Activated CD4-positive, alpha-beta T cell treated with anti-CD3 and anti-CD28 coated beads, Interleukin-2, amount 50 U/mL, for 16 hours (primary cell): ENCODE measurements at regions not wholly inside any gene's neighbourhood (a gene's known extent, or its start where the extent isn't known, plus 50 kb on each side); places are given as distances from the start of the nearest gene placed in this dataset.

ENCODE experiments used
- DNase-seq: peaks from one replicate; pipeline ENCODE4 v3.0.0-alpha.2; 2020

DNA sequence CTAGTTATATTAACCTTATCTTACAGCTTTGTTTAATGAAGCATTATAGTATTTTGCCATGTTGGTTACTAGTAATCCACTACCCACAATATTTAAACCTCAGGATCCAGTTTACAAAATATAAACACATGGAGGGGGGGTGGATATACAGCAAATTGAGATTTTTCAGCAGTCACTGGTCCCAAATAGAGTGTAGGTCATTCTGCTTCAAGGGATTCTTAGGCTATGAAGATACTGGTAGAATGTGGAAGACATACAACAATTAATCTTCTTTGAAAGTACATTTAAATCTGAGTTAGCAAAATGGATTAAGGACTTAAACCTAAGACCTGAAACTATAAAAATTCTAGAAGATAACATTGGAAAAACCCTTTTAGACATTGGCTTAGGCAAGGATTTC, 569.6 kb downstream of the ZNF674 start:
- DNase-seq = no peak

DNA sequence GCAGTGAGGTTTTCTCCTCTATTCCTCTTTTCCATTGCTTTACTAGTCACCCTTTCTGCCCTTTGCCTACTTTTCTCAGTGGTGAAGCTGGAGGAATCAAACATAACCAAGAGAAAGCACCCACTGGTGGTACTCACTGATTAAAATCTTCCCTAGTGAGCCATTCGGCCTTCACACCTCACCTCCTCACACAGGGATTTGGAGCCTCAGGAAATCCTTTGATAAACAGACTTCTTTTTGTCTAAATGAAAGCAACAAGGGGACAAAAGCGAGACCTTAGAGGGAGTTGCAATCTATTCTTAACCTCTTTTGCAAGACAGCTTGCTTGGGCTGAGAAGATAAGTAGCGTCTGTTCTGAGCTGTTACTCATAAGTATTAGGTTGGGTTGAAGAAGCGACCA, 572.6 kb downstream of the ZNF674 start:
- DNase-seq = no peak

DNA sequence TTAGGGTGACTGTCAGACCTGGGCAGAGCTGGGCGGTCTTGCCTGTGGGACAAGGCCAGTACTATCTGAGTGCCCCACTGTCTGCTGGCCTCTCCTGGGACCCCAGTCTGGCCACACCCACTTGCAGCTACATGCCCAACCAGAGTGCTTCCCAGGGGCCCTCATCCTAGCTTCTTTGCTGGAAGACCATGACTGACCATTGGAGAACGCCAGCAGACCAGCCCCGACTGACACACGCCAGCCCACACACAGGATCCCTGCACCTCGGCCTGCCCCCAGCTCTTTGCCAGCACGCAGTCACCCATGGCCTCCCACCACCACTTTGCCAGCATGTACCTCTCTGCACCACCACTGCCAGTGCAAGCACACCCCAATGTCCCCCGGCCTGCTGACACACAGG, 585.7 kb downstream of the ZNF674 start:
- no peak for DNase-seq

DNA sequence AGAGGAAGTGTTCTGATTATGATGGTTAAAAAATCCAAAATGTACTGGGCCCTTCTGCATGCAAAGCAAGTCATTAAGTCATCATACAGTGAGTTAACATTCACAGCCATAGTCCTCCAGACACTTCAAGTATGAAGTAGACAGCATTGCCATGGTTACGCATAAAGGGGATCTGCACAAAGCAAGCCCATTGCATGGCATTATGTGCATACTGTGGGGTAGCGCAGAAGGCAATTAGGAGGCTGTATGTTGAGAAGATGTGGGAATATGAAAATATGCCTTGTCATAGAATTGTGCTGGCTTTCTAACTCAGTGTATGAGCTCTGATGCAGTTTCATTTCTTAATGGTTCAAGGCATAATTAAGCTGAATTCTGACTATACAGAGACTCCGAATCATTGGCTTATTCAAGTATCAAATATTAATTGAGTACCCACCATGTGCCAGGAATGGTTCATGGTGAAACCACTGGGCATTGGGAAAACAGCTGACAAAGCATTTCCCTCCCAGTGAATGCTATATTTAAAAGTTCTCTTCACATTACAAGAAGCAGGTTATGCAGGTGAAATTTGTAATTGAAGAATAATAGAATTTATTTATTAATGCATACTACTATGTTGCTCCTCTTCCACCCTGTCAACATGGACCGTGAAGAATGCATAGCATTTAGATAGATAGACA, 588.9 kb downstream of the ZNF674 start:
- DNase-seq = no peak

DNA sequence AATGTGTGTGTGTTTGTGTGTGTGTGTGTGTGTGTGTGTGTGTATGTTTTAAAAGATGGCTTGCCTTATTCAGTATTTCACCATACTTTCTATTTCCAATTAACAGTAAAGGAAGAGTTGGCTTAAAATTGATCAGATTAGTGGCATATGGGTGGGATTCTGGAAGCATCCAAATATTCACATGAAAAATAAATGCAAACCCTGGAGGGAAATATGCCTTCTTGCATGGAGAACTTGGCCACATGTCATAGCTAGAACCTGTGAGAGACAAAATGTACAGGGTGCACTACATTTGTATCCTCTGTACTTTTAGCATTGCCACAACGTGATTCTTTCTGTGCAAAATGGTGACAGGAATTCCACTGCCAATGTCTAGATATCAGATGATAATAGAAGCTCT, 589.6 kb downstream of the ZNF674 start:
- DNase-seq = no peak

DNA sequence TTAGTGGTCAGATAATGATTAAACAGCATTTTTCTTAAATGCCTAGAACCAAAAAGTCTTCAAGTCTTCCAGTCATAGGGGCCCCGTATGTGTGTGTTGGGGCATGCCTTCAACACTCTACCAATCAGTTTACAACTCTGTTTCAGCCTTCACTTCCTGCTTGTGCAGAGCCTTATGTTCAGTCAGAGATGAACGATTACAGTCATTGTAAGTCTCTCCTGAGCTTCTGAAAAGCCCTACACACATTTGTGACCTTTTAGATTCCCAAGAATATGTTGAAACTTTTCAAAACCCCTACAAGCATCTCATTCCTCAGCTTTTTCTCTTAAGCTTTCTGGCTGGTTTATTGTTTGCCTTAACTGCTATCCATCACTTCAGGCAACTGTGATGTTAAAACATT, 591.2 kb downstream of the ZNF674 start:
- DNase-seq = no peak

DNA sequence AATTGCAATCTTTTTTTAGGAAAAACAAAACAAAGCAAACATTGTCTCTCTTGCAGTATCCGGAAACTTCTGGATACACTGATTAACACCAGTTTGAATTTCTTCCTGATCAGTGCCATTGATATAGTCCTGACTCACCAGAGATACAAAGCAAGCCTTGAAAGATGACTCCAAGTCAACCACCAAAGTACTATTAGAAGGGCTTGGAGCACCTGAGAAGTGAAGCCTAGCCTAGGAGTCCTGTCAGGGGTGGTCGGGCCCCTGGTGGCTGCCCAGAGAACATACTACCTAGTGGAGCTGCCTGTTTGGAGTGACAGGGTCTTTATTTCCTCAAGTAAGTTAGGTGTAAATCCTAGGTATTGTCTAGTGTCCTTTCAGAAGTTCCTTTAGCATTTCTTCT, 593.2 kb downstream of the ZNF674 start:
- no peak for DNase-seq

DNA sequence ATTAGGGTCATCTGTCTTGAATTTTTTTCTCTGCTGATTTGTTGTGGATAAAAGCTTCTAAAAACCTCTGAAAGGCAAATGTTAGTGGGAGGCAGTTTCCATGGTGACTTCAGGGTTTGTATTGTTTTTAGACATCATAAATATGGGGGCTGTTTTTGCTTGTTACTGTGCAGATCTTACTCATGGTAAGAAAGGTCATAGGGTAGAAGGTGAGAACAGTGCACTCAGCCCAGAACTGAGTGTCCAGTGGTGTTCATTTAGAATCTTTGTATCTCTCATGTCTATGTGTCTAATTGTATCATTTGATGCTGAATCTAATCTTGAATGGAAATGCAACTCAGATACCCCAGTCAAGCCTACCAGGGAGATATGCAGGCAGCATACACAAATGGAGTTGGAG, 609.8 kb downstream of the ZNF674 start:
- DNase-seq = no peak

DNA sequence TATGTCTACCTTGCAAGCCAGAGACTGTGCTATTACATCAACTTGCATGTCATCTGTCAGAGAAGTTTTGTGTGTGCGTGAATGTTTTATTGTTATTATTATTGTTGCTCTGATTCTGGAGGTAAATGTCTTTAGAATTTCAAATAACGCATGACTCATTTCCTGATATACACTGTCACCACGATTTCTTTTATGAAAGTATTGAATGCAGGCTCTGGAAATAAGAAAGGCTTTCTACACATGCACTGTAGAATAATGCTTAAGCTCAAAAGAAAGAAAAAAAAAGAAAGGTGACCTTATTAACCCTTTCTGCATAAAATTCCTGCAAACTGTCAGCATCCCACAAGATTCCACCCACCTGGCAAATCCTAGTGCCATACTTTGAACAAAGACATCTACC, 632.9 kb downstream of the ZNF674 start:
- DNase-seq = no peak

DNA sequence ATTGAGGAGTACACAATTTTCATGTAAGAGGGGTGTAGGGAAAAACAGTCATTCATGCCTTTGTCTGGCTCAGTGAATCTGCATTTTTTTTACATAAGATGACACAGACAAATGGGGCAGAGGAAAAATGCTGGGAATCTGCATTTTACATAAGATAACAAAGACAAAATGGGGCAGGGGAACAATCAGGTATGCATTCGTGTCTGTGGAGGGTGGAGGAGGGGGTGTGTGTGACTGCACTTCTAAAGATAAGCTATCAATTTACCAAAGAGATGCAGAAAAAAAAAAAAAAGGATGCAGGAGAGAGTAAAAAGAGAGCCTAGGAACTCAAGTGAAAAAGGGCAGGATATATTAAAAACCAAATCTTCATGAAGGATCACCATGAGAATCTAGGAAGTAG, 637.4 kb downstream of the ZNF674 start:
- no peak for DNase-seq

DNA sequence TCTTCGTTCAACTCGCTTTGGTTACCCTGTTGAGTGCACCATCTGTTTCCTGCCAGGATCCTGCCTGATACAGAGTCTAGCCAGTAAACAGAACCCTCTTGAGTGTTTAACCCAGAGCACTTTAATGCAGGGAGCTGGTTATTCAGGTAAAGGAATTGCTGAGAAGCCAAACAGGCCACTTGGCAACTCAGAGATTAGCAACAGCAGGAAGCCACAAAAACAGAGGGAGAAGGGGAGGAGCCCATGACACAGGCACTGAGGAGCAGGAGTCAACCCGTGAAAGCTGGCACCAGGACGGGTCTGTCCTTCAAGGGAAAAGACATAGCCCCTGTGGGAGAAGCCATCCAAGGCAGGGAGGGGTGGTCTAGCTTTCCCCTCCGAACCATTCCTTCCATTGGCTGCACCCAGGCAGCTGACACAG, 641.4 kb downstream of the ZNF674 start:
- no peak for DNase-seq

DNA sequence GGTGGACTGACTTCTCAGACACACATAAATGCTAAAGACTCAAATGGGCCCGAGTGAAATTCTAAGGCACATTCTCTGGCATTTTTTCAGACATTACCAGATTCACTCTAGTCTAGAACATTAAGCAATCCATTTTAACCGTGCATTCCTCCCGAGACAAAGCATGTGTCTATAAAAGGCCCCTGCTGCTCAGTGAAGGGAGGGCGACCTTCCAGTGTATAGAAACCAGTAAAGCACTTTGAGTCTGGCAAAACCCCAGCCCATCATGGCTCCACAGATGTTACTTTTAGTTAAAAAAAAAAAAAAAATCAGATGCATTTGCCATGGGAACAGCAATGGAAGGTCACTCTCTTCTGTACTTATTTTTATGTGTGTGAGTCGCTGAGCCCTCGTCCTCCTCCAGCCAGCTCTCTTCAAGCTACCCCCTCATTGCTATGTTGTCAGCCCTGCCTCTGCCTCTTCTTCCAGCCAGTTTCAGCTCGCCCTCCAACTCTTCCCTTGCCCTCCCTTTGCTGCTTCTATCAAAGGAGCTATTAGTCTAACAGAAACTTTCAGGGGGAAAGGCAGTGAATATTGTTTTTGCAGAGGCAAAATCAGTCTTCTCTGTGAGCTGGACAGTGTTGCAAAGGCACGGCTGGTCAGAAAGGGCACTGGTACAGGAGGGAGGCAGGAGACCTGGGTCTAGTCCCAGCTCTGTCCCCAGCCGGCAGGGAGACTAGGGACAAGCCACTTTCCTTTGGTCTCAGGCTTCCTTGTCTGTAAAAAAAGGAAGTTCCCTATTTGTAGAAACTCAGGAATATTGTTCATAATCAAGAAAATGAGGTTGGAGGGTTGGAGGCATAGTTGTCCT, 644.2 kb downstream of the ZNF674 start:
- no peak for DNase-seq

DNA sequence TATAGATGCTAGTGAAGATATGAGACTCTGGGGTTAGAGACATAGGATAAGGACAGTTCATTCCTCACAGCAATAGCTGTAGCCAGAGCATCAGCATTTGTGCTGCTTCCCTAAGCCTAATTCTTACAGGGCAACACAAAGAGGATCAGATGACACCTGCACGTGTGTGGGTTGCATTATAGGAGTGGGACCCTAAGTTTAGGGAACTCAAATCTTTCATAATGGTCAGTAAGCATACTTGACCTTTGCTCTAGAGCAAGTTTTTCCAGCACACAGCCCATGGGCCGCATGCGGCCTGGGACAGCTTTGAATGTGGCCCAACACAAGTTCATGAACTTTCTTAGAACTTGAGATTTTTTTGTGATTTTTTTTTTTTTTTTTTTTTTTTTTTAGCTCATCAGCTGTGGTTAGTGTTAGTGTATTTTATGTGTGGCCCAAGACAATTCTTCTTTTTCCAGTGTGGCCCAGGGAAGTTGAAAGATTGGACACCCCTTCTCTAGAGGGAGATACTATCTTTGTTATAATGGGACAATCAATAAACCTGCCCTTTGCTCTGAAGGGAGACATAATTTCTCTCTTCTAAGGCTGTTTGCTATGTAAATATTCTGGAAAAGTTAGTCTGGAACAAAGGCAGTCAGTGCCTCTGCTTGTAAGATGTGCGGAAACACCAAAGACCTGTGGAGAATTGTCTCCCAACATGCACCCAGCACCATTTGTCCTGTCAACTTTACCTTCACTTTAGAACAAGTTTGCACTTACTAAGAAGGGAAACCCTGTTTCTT, 650.2 kb downstream of the ZNF674 start:
- DNase-seq = no peak

DNA sequence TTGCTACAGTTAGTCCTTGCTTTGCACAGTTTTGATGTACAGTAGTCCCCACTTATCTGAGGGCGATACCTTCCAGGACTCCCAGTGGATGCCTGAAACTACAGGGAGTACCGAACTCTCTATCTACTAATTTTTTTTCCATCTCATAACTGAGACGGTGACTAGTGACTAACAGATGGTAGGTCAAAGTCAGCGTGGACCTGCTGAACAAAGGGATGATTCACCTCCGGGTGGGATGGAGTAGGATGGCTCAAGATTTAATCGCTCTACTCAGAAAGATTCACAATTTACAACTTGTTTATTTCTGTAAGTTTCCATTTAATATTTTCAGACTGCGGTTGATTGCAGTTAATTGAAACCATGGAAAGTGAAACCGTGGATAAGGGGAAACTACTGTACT, 655.8 kb downstream of the ZNF674 start:
- no peak for DNase-seq

DNA sequence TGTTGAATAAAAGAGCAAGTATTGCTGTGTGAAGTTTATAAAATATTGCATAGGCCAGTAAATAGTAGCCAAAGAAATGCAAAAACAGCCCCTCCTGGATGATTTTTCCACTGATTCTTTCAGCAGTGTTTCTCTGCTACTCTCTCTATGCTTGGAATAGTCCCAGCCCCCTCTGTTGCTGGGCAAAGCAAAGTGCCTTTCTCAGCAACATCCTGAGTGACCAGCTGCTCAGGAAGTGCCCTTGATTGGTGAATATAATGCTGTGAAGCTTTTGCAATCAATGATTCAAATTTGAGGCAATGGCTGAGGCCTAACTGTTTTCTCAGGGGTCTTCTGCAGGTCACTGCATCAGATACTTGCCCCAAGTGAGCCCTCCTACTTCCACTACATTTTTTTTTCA, 656.7 kb downstream of the ZNF674 start:
- DNase-seq = no peak

DNA sequence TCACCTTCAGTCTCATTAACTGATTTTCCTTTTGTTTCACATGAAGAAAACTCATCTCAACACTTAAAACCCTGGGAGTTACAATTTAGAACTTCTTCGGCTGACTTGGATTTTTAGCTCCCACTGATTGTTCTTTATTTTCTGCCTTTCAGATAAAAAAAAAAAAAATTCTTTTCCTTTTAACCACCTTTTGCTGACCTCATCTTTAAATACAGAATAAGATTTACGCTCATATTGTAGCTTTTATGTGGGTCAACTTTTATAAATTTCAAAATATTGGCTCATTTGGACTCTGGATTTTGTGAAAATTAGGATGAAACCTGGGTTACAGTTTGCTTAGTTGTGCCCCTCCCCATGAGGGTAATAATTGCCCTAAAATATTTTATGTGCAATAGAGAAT, 659.3 kb downstream of the ZNF674 start:
- no peak for DNase-seq

DNA sequence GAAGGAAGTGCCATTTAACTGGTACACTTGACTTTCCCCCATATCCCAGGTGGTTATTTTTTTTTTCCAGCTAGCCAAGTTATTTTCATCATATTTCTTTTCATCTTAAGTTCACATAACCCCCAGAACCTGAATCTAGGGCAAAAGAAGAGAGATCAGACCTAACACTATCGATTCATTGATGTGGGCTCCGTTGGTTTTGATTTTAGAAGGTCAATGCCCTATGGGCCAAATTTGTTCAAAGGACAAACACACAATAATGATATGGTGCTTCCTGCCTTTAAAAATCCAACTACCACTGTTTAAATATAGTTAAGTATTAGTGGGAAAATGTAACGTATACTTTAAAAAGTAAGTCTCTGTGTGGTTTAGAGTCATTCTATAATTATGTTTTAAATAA, 665.7 kb downstream of the ZNF674 start:
- no peak for DNase-seq

DNA sequence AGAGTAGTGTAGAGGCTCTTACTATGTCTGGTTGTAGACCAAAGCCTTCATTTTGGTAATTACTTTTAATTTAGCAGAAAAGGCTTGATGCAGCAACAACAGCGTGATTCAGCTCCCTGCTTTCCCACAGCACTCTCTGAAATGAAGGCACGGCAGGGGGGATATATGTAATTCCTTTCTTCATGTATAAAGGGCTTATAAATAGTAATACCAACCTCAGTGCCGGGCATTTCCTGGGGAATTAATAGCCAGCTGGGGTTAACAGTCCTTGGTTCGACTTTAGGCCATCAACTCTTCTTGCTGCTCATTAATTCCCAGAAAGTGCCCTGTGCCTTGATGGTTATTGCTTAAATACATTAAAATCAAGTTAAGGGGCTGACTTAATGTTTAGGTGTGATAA, 669.0 kb downstream of the ZNF674 start:
- DNase-seq = no peak

DNA sequence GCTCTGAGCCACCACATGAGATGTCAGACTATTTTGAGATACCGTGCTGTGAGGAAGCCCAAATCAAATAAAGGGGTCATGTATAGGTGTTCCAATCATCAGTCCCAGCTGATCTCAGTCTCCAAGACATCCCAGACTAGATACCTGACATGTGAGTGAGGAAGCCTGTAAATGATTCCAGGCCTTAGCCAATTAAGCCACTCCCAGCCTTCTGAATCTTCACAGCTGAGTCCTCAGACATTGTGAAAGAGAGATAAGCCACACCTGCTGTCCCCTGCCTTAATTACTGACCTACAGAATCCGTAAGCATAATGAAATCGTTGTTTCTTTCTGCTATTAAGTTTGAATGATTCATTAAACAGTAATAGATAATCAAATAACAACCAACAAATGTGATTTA, 671.4 kb downstream of the ZNF674 start:
- no peak for DNase-seq

DNA sequence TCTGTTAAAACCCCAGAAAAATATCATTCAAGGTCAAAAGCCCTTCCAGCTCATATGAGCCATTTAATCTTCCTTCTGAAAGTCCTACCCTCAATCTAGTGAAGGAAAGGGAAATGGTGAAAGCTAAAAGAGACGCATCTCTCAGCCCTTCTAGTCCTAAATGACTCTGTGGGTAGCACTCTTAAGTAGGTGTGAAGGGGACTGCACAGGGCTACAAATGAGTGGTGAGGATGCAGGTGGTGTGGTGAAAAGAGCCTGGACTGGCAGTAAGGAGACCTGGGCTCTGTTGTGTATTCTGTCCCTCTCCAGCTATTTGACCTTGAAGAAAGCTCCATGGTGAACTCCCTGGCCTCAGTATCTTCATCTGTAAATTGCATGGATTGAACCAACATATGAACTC, 671.8 kb upstream of the DIPK2B start:
- DNase-seq = peak; percentile 46

DNA sequence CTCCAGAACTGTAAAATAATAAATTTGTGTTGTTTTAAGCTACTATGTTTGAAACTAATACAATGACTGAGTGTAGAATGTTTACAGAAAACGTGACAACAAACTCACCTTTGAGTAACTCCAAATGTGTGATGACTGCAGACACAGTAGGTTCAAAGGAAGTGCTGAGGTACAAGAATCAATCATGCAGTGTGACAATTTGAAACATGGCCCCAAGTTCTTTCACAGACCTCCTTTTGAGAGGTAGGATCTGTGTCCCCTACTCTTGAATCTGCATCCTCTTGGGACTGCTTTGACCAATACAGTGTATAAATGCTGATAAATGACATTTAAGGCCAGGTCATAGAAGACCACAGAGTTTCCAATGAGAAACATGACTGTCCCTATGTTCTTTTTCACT, 667.7 kb upstream of the DIPK2B start:
- DNase-seq = peak; percentile 23

DNA sequence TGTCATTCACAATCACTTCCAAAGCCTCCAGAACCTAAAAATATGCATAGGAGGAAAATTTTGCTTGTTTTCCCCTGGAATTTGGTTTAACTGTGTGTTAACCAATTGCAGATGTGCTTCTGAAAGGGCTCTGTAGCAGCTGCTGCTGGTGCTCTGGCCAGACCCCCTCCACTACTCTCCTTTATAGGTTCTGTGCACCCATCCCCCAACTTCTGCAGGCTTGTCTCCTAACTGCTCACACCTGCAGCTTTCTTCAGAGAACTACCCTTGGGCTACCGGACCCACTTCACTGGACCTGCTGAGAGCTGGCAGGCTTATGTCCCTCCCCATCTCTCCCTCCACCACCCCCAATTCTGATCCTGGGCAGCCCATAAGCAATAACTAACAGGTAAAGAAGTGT, 662.1 kb upstream of the DIPK2B start:
- DNase-seq = no peak

DNA sequence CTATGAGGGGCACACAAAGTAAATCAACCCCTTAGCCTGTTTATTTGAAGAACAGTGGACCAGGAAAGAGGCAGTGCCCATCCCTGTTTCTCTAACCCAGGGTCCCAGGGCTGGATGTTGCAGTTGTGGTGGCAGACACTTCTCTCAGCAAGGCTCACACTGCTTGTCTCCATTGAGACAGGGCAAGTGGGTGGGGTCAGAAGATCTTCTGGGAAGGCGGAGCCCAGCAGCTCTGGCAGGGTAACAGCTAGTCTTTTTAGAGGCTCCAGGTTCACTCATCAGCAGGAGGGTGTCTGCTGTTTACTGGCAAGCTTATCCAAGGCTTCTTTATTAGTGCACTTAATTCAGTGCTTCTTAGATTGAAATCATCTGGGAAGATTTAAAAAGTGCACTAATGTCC, 659.8 kb upstream of the DIPK2B start:
- no peak for DNase-seq

DNA sequence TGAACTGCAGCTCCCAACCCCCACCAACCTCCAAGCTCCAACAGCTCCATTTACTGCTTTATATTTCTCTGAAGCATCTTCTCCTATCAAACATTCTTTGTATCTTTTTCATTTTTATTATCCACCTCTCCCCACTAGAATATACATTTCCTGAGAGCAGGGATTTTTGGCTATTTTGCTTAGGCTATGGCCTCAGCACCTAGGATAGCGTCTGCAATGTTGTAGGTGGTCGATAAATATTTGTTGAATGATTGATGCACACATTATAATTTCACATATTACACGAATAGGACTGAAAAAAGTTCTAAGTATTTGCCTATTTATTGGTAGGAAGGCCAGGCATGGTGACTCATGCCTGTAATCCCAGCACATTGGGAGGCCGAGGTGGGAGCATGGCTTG, 658.7 kb upstream of the DIPK2B start:
- no peak for DNase-seq
